Right lobe of liver (tissue), 6 donors: ENCODE measurements at regions not wholly inside any gene's neighbourhood (a gene's known extent, or its start where the extent isn't known, plus 50 kb on each side); places are given as distances from the start of the nearest gene placed in this dataset.

Source experiments
- ATAC-seq, 4 donors: fragments of 200-7000 bp; cut with Tn5 transposase; one replicate each; pipeline ENCODE4 v1.9.1; 2020; ENCODE audit warnings: mild to moderate bottlenecking in 4 of 4, moderate library complexity in 4 of 4
- DNase-seq, 3 donors: peaks; one replicate each; pipeline ENCODE4 v3.0.0-alpha.2; 2020
- H3K27ac ChIP-seq, 3 donors: fragments of 200-600 bp; one replicate each; pipeline ENCODE4 v1.8.0; 2022
- H3K27me3 ChIP-seq, 2 donors: fragments of 200-600 bp; one replicate each; pipeline ENCODE4 v1.8.0; 2022
- H3K36me3 ChIP-seq, 4 donors: fragments of 200-600 bp; sonication (generic) in 1 of 4; one replicate each; pipeline versions ENCODE4 v1.5.1 to v1.8.0; 2017 to 2022; ENCODE audit warnings: control low read depth in 1 of 4
- H3K4me1 ChIP-seq, 4 donors: fragments of 200-600 bp; sonication (generic) in 1 of 4; one replicate each; pipeline versions ENCODE4 v1.5.1 to v1.8.0; 2017 to 2022; ENCODE audit warnings: control low read depth in 1 of 4
- H3K4me3 ChIP-seq, 3 donors: fragments of 200-600 bp; one replicate each; pipeline ENCODE4 v1.8.0; 2022
- H3K9me3 ChIP-seq, 4 donors: fragments of 200-600 bp; sonication (generic) in 1 of 4; one replicate each; pipeline versions ENCODE4 v1.5.1 to v1.8.0; 2017 to 2022; ENCODE audit warnings: control low read depth in 1 of 4
- CTCF ChIP-seq, 4 donors: fragments of 200-600 bp in 3 of 4; fragments of 450-650 bp in 1 of 4; IDR thresholded peaks; one replicate each; pipeline versions ENCODE4 v1.5.1 to v1.8.0; 2016 to 2022; ENCODE audit warnings: antibody characterized with exemption in 4 of 4, mild to moderate bottlenecking in 2 of 4
- POLR2A ChIP-seq: fragments of 450-650 bp; IDR thresholded peaks from one replicate; pipeline ENCODE4 v1.6.1; 2017; ENCODE audit warnings: antibody characterized with exemption, mild to moderate bottlenecking
- WGBS: methylation state at CpG from one replicate; pipeline ENCODE4 v1.1.6; 2018; ENCODE audit warnings: low coverage, low lambda C conversion rate; ENCODE audit not compliant: insufficient coverage; ENCODE audit errors: missing lambda C conversion rate; 5-methylcytosine and 5-hydroxymethylcytosine counted together
- intact Hi-C, 2 donors: fragments of 100-400 bp; cut with DNase I; formaldehyde crosslinking; loops; one replicate each; pipeline versions ENCODE4 v1.11.2 to v1.14.1; 2022
- donor health status: DM: no; HTN: yes; CAD: no.
- donor health status: DM: no; HTN: no; CAD: no.
- donor health status: DM: no; HTN: no; CAD: no.
- donor health status: DM: no; HTN: yes; CAD: no.
- donor health status: DM: no; HTN: yes; CAD: no.

GRCh38 chr6:114733596-114733995 is 390.8 kb upstream of the HS3ST5 start:
- Histone ChIP-seq H3K9me3 (no peaks in the 10 kb centered on the region), H3K36me3 (no peaks in the 10 kb centered on the region), H3K27ac (no peak overlapping the region), H3K4me1 (no peaks in the 10 kb centered on the region), H3K27me3 (no peaks in the 10 kb centered on the region), H3K4me3 (no peak overlapping the region)
- DNase-seq (no peak), ATAC-seq (no peak)
- WGBS, result 20% methylated on average over 1 of the region's 1 CpG
- intact Hi-C loops, result no loop called here
- no peak for TF ChIP-seq POLR2A
- TF ChIP-seq CTCF (IDR thresholded peaks at IDR 0.05), result no peak

GRCh38 chr6:114718716-114719270 is 376.0 kb upstream of the HS3ST5 start:
- ATAC-seq (no peak), DNase-seq (no peak)
- TF ChIP-seq CTCF (IDR thresholded peaks at IDR 0.05) (no peak), POLR2A (no peak)
- H3K9me3 ChIP-seq, result no peaks in the 10 kb centered on the region
- H3K27me3 ChIP-seq, result no peaks in the 10 kb centered on the region
- H3K4me1 ChIP-seq, result no peaks in the 10 kb centered on the region
- no peak overlapping the region for H3K4me3 ChIP-seq
- H3K36me3 ChIP-seq, result no peaks in the 10 kb centered on the region
- 52% methylated on average over 2 of the region's 2 CpGs for WGBS
- intact Hi-C loops, result no loop called here
- H3K27ac ChIP-seq, result no peak overlapping the region

- 33% methylated on average over 3 of the region's 3 CpGs for WGBS
- no peaks in the 10 kb centered on the region for H3K27me3 ChIP-seq
- intact Hi-C loops, result no loop called here
- H3K4me1 ChIP-seq, result no peaks in the 10 kb centered on the region
- DNase-seq, result no peak
- H3K9me3 ChIP-seq, result no peaks in the 10 kb centered on the region
- TF ChIP-seq POLR2A (no peak), CTCF (IDR thresholded peaks at IDR 0.05) (no peak)
- no peak for ATAC-seq
- no peak overlapping the region for H3K27ac ChIP-seq
- H3K4me3 ChIP-seq, result no peak overlapping the region
- no peaks in the 10 kb centered on the region for H3K36me3 ChIP-seq
These were observed 375.4 kb upstream of the HS3ST5 start for GRCh38 chr6:114718186-114718585.

- Histone ChIP-seq H3K9me3 (no peaks in the 10 kb centered on the region), H3K36me3 (no peaks in the 10 kb centered on the region), H3K27ac (no peak overlapping the region), H3K4me3 (no peak overlapping the region), H3K27me3 (no peaks in the 10 kb centered on the region), H3K4me1 (no peaks in the 10 kb centered on the region)
- no peak for TF ChIP-seq POLR2A
- TF ChIP-seq CTCF (IDR thresholded peaks at IDR 0.05), result no peak
- ATAC-seq (no peak), DNase-seq (no peak)
- 33% methylated on average over 3 of the region's 3 CpGs for WGBS
- intact Hi-C loops, result no loop called here
These were observed 372.1 kb upstream of the HS3ST5 start for GRCh38 chr6:114714836-114715507.
